ENCODE measurements at regions not wholly inside any gene's neighbourhood (a gene's known extent, or its start where the extent isn't known, plus 50 kb on each side); places are given as distances from the start of the nearest gene placed in this dataset.

- no peaks in the 10 kb centered on the region for H3K79me2 ChIP-seq (ENCODE audit: insufficient read depth, low read length)
- TF ChIP-seq, protein P1, sequence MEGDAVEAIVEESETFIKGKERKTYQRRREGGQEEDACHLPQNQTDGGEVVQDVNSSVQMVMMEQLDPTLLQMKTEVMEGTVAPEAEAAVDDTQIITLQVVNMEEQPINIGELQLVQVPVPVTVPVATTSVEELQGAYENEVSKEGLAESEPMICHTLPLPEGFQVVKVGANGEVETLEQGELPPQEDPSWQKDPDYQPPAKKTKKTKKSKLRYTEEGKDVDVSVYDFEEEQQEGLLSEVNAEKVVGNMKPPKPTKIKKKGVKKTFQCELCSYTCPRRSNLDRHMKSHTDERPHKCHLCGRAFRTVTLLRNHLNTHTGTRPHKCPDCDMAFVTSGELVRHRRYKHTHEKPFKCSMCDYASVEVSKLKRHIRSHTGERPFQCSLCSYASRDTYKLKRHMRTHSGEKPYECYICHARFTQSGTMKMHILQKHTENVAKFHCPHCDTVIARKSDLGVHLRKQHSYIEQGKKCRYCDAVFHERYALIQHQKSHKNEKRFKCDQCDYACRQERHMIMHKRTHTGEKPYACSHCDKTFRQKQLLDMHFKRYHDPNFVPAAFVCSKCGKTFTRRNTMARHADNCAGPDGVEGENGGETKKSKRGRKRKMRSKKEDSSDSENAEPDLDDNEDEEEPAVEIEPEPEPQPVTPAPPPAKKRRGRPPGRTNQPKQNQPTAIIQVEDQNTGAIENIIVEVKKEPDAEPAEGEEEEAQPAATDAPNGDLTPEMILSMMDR (IDR thresholded peaks at IDR 0.05; ENCODE audit: borderline replicate concordance, extremely low read depth, low read length, poor library complexity, severe bottlenecking): no peak
- no peak for TF ChIP-seq EZH2 (IDR thresholded peaks at IDR 0.05; ENCODE audit: borderline replicate concordance, low read depth, low read length, severe bottlenecking)
- ATAC-seq (ENCODE audit: insufficient read depth, low read depth) (no peak), DNase-seq (no peak)
- no peak overlapping the region for H3K4me2 ChIP-seq (ENCODE audit: insufficient read depth, low read length)
- no peak overlapping the region for H3K9ac ChIP-seq (ENCODE audit: low read depth, low read length)
- H4K20me1 ChIP-seq (ENCODE audit: insufficient read depth, low read length): no peaks in the 10 kb centered on the region
- H3K4me1 ChIP-seq (ENCODE audit: insufficient read depth, low read length): no peaks in the 10 kb centered on the region
- no peak overlapping the region for H3K27ac ChIP-seq (ENCODE audit: low read length)
- H3K4me3 ChIP-seq (ENCODE audit: low read depth in 1 of 2, low read length in 2 of 2): no peak overlapping the region
- no peaks in the 10 kb centered on the region for H3K36me3 ChIP-seq (ENCODE audit: insufficient read depth, low read length)
- no peak overlapping the region for H2AFZ ChIP-seq (ENCODE audit: low read depth, low read length)
- no peaks in the 10 kb centered on the region for H3K27me3 ChIP-seq (ENCODE audit: insufficient read depth, low read length, poor library complexity)
- H3K9me3 ChIP-seq (ENCODE audit: insufficient read depth, low read length, severe bottlenecking): no peaks in the 10 kb centered on the region
Observed at GRCh38 chr20:12434672-12435071, 517.0 kb downstream of the BTBD3 start.

- no peaks in the 10 kb centered on the region for H3K79me2 ChIP-seq (ENCODE audit: insufficient read depth, low read length)
- H4K20me1 ChIP-seq (ENCODE audit: insufficient read depth, low read length): no peaks in the 10 kb centered on the region
- no peak overlapping the region for H2AFZ ChIP-seq (ENCODE audit: low read depth, low read length)
- no peak for TF ChIP-seq EZH2 (IDR thresholded peaks at IDR 0.05; ENCODE audit: borderline replicate concordance, low read depth, low read length, severe bottlenecking)
- TF ChIP-seq, protein P1 (IDR thresholded peaks at IDR 0.05; ENCODE audit: borderline replicate concordance, extremely low read depth, low read length, poor library complexity, severe bottlenecking): no peak
- H3K9ac ChIP-seq (ENCODE audit: low read depth, low read length): no peak overlapping the region
- H3K9me3 ChIP-seq (ENCODE audit: insufficient read depth, low read length, severe bottlenecking): no peaks in the 10 kb centered on the region
- ATAC-seq (ENCODE audit: insufficient read depth, low read depth): no peak
- DNase-seq: no peak
- no peak overlapping the region for H3K27ac ChIP-seq (ENCODE audit: low read length)
- no peaks in the 10 kb centered on the region for H3K27me3 ChIP-seq (ENCODE audit: insufficient read depth, low read length, poor library complexity)
- no peaks in the 10 kb centered on the region for H3K4me1 ChIP-seq (ENCODE audit: insufficient read depth, low read length)
- no peak overlapping the region for H3K4me3 ChIP-seq (ENCODE audit: low read depth in 1 of 2, low read length in 2 of 2)
- no peaks in the 10 kb centered on the region for H3K36me3 ChIP-seq (ENCODE audit: insufficient read depth, low read length)
- H3K4me2 ChIP-seq (ENCODE audit: insufficient read depth, low read length): no peak overlapping the region
Observed at GRCh38 chr20:12435268-12435667, 517.6 kb downstream of the BTBD3 start.

DNA sequence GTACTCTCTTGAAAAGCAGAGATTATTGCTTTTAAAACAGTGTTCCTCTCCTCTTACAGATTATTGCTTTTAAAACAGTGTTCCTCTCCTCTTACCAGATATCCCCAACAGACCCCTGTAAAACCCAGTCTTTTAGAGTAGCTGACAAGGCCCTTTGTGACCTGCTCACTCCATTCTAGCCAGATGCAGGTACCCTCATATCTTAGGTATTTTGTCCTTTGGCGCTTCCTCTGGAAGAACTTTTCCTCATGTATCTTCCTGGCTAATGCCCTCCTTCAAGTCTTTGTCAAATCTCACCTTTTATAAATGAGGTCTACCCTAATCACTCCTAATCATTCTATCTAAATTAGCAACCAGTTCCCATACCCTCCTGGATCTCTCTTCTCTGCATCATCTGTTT, 536.0 kb downstream of the BTBD3 start:
- no peak for ATAC-seq (ENCODE audit: insufficient read depth, low read depth)
- Histone ChIP-seq H3K4me3 (ENCODE audit: low read depth in 1 of 2, low read length in 2 of 2) (no peak overlapping the region), H4K20me1 (ENCODE audit: insufficient read depth, low read length) (no peaks in the 10 kb centered on the region)

More for the DNA sequence above, 536.0 kb downstream of the BTBD3 start:
- no peaks in the 10 kb centered on the region for H3K27me3 ChIP-seq (ENCODE audit: insufficient read depth, low read length, poor library complexity)
- no peak overlapping the region for H3K27ac ChIP-seq (ENCODE audit: low read length)
- no peak overlapping the region for H3K4me2 ChIP-seq (ENCODE audit: insufficient read depth, low read length)
- H3K9me3 ChIP-seq (ENCODE audit: insufficient read depth, low read length, severe bottlenecking): peaks cover 4% of the 10 kb centered on the region
- H3K79me2 ChIP-seq (ENCODE audit: insufficient read depth, low read length): no peaks in the 10 kb centered on the region
- no peak for DNase-seq
- TF ChIP-seq EZH2 (IDR thresholded peaks at IDR 0.05; ENCODE audit: borderline replicate concordance, low read depth, low read length, severe bottlenecking): no peak
- TF ChIP-seq, protein P1 (IDR thresholded peaks at IDR 0.05; ENCODE audit: borderline replicate concordance, extremely low read depth, low read length, poor library complexity, severe bottlenecking): no peak
- no peaks in the 10 kb centered on the region for H3K36me3 ChIP-seq (ENCODE audit: insufficient read depth, low read length)
- no peaks in the 10 kb centered on the region for H3K4me1 ChIP-seq (ENCODE audit: insufficient read depth, low read length)
- no peak overlapping the region for H3K9ac ChIP-seq (ENCODE audit: low read depth, low read length)
- no peak overlapping the region for H2AFZ ChIP-seq (ENCODE audit: low read depth, low read length)
